Prostate gland (tissue), 2 donors: ENCODE measurements at regions not wholly inside any gene's neighbourhood (a gene's known extent, or its start where the extent isn't known, plus 50 kb on each side); places are given as distances from the start of the nearest gene placed in this dataset.

ENCODE experiments used
- DNase-seq: peaks from one replicate; pipeline ENCODE4 v3.0.0-alpha.2; 2019; ENCODE audit warnings: low spot score
- H3K27ac ChIP-seq, 2 donors: fragments of 200-600 bp; sonication (generic); 2 replicates each; pipeline ENCODE4 v1.5.1; 2017 to 2019
- H3K27me3 ChIP-seq: fragments of 200-600 bp; sonication (generic); replicated peaks from 2 replicates; pipeline ENCODE4 v1.5.1; 2019; ENCODE audit not compliant: insufficient read depth
- H3K36me3 ChIP-seq, 2 donors: fragments of 200-600 bp; sonication (generic); 1 replicate in 1 of 2; 2 replicates in 1 of 2; pipeline versions ENCODE4 v1.5.1 to v1.8.1; 2017 to 2019
- H3K4me1 ChIP-seq: fragments of 200-600 bp; sonication (generic); replicated peaks from 2 replicates; pipeline ENCODE4 v1.5.1; 2019
- H3K4me3 ChIP-seq, 2 donors: fragments of 200-600 bp; sonication (generic); 2 replicates each; pipeline ENCODE4 v1.5.1; 2017 to 2019
- H3K9me3 ChIP-seq: fragments of 200-600 bp; sonication (generic); 2 replicates; pipeline ENCODE4 v1.5.1; 2017
- CTCF ChIP-seq, 4 experiments: fragments of 200-600 bp in 2 of 4; fragments of 450-650 bp in 2 of 4; sonication (generic) in 2 of 4; IDR thresholded peaks; 1 replicate in 3 of 4; 2 replicates in 1 of 4; pipeline ENCODE4 v1.5.1; 2016 to 2019; ENCODE audit warnings: antibody characterized with exemption in 4 of 4, mild to moderate bottlenecking in 2 of 4, moderate library complexity in 2 of 4
- POLR2A ChIP-seq: fragments of 450-650 bp; IDR thresholded peaks from one replicate; pipeline ENCODE4 v1.6.1; 2016; ENCODE audit warnings: antibody characterized with exemption, mild to moderate bottlenecking
- POLR2AphosphoS5 ChIP-seq: sonication (generic); formaldehyde crosslinking; IDR thresholded peaks from one replicate; pipeline ENCODE4 v1.6.1; 2017; ENCODE audit warnings: antibody characterized with exemption
- WGBS: methylation state at CpG from one replicate; pipeline ENCODE4 v1.1.5; 2018; 5-methylcytosine and 5-hydroxymethylcytosine counted together
- intact Hi-C: fragments of 100-400 bp; cut with DNase I; formaldehyde crosslinking; loops from one replicate; pipeline ENCODE4 v1.14.2; 2022

GRCh38 chr10:94138391-94138790, 144.7 kb downstream of the PLCE1 start:
- Histone ChIP-seq H3K27me3 (no peaks in the 10 kb centered on the region), H3K36me3 (no peaks in the 10 kb centered on the region), H3K27ac (no peak overlapping the region), H3K4me1 (no peaks in the 10 kb centered on the region), H3K4me3 (no peak overlapping the region), H3K9me3 (no peaks in the 10 kb centered on the region)
- 83% methylated on average over 2 of the region's 2 CpGs for WGBS
- no peak for DNase-seq
- intact Hi-C loops: no loop called here
- TF ChIP-seq POLR2A (no peak), POLR2AphosphoS5 (no peak), CTCF (IDR thresholded peaks at IDR 0.05) (no peak)

- intact Hi-C loops: no loop called here
- H3K9me3 ChIP-seq: no peaks in the 10 kb centered on the region
- no peaks in the 10 kb centered on the region for H3K36me3 ChIP-seq
- no peak for DNase-seq
- H3K27ac ChIP-seq: no peak overlapping the region
- no peak overlapping the region for H3K4me3 ChIP-seq
- TF ChIP-seq POLR2A (no peak), CTCF (IDR thresholded peaks at IDR 0.05) (no peak), POLR2AphosphoS5 (no peak)
- no peaks in the 10 kb centered on the region for H3K4me1 ChIP-seq
- H3K27me3 ChIP-seq: no peaks in the 10 kb centered on the region
Observed at GRCh38 chr10:94143261-94143660, 149.5 kb downstream of the PLCE1 start.

GRCh38 chr10:94146313-94146712, 152.6 kb downstream of the PLCE1 start:
- Histone ChIP-seq H3K27ac (no peak overlapping the region), H3K36me3 (no peaks in the 10 kb centered on the region), H3K4me1 (no peaks in the 10 kb centered on the region), H3K9me3 (no peaks in the 10 kb centered on the region), H3K27me3 (no peaks in the 10 kb centered on the region), H3K4me3 (no peak overlapping the region)
- TF ChIP-seq POLR2AphosphoS5: no peak
- no peak for TF ChIP-seq CTCF (IDR thresholded peaks at IDR 0.05)
- TF ChIP-seq POLR2A: no peak
- no peak for DNase-seq
- intact Hi-C loops: no loop called here
- 63% methylated on average over 8 of the region's 8 CpGs for WGBS

GRCh38 chr10:94146746-94147145, 153.0 kb downstream of the PLCE1 start:
- H3K27me3 ChIP-seq: no peaks in the 10 kb centered on the region
- no peak for TF ChIP-seq POLR2A
- TF ChIP-seq CTCF (IDR thresholded peaks at IDR 0.05): no peak
- TF ChIP-seq POLR2AphosphoS5: no peak
- H3K27ac ChIP-seq: no peak overlapping the region
- H3K4me3 ChIP-seq: no peak overlapping the region
- WGBS: 93% methylated on average over 5 of the region's 5 CpGs
- no peaks in the 10 kb centered on the region for H3K36me3 ChIP-seq
- H3K9me3 ChIP-seq: no peaks in the 10 kb centered on the region
- H3K4me1 ChIP-seq: no peaks in the 10 kb centered on the region
- no peak for DNase-seq
- intact Hi-C loops: no loop called here

- intact Hi-C loops: no loop called here
- DNase-seq: no peak
- Histone ChIP-seq H3K27me3 (no peaks in the 10 kb centered on the region), H3K27ac (no peak overlapping the region), H3K9me3 (no peaks in the 10 kb centered on the region), H3K4me1 (no peaks in the 10 kb centered on the region), H3K4me3 (no peak overlapping the region), H3K36me3 (no peaks in the 10 kb centered on the region)
- 97% methylated on average over 2 of the region's 2 CpGs for WGBS
- TF ChIP-seq POLR2A (no peak), CTCF (IDR thresholded peaks at IDR 0.05) (no peak), POLR2AphosphoS5 (no peak)
Observed at GRCh38 chr10:94149702-94150101, 156.0 kb downstream of the PLCE1 start.
